ENCODE measurements at regions not wholly inside any gene's neighbourhood (a gene's known extent, or its start where the extent isn't known, plus 50 kb on each side); places are given as distances from the start of the nearest gene placed in this dataset.

- no peak for DNase-seq (ENCODE audit: low spot score)
Measured at GRCh38 chr2:236955521-236956030, 130.1 kb upstream of the COPS8 start.

- DNase-seq (ENCODE audit: low spot score) = no peak
Measured at GRCh38 chr2:236956031-236956618, 129.6 kb upstream of the COPS8 start.

- no peak for DNase-seq (ENCODE audit: low spot score)
Measured at GRCh38 chr2:236956641-236957040, 129.0 kb upstream of the COPS8 start.

GRCh38 chr2:236959036-236959435, 126.7 kb upstream of the COPS8 start:
- no peak for DNase-seq (ENCODE audit: low spot score)

GRCh38 chr2:236959876-236960275, 125.8 kb upstream of the COPS8 start:
- no peak for DNase-seq (ENCODE audit: low spot score)

GRCh38 chr2:236960531-236960930, 125.2 kb upstream of the COPS8 start:
- DNase-seq (ENCODE audit: low spot score) = no peak

- no peak for DNase-seq (ENCODE audit: low spot score)
Measured at GRCh38 chr2:236962816-236963215, 122.9 kb upstream of the COPS8 start.

GRCh38 chr2:236963631-236964182, 122.0 kb upstream of the COPS8 start:
- DNase-seq (ENCODE audit: low spot score) = no peak

- no peak for DNase-seq (ENCODE audit: low spot score)
Measured at GRCh38 chr2:236964291-236964690, 121.4 kb upstream of the COPS8 start.

- DNase-seq (ENCODE audit: low spot score) = peak; percentile 43
Measured at GRCh38 chr2:236965021-236965840, 120.5 kb upstream of the COPS8 start.

GRCh38 chr2:236965841-236966096, 119.9 kb upstream of the COPS8 start:
- no peak for DNase-seq (ENCODE audit: low spot score)

- no peak for DNase-seq (ENCODE audit: low spot score)
Measured at GRCh38 chr2:236967499-236967783, 118.2 kb upstream of the COPS8 start.

GRCh38 chr2:236968101-236968879, 117.4 kb upstream of the COPS8 start:
- no peak for DNase-seq (ENCODE audit: low spot score)

GRCh38 chr2:236968880-236969534, 116.7 kb upstream of the COPS8 start:
- no peak for DNase-seq (ENCODE audit: low spot score)

- DNase-seq (ENCODE audit: low spot score) = no peak
Measured at GRCh38 chr2:236969767-236970655, 115.7 kb upstream of the COPS8 start.

GRCh38 chr2:236970656-236971010, 115.1 kb upstream of the COPS8 start:
- DNase-seq (ENCODE audit: low spot score) = no peak

- DNase-seq (ENCODE audit: low spot score) = no peak
Measured at GRCh38 chr2:236971131-236971821, 114.4 kb upstream of the COPS8 start.

- DNase-seq (ENCODE audit: low spot score) = no peak
Measured at GRCh38 chr2:236971919-236972381, 113.7 kb upstream of the COPS8 start.

- DNase-seq (ENCODE audit: low spot score) = peak; percentile 80
Measured at GRCh38 chr2:236972491-236973342, 113.0 kb upstream of the COPS8 start.

All from iPS-NIHi11 (cell line).